ENCODE measurements at regions not wholly inside any gene's neighbourhood (a gene's known extent, or its start where the extent isn't known, plus 50 kb on each side); places are given as distances from the start of the nearest gene placed in this dataset.
A peak's percentile ranks its signal among the peaks of the same experiment; 100 is the strongest.

DNA sequence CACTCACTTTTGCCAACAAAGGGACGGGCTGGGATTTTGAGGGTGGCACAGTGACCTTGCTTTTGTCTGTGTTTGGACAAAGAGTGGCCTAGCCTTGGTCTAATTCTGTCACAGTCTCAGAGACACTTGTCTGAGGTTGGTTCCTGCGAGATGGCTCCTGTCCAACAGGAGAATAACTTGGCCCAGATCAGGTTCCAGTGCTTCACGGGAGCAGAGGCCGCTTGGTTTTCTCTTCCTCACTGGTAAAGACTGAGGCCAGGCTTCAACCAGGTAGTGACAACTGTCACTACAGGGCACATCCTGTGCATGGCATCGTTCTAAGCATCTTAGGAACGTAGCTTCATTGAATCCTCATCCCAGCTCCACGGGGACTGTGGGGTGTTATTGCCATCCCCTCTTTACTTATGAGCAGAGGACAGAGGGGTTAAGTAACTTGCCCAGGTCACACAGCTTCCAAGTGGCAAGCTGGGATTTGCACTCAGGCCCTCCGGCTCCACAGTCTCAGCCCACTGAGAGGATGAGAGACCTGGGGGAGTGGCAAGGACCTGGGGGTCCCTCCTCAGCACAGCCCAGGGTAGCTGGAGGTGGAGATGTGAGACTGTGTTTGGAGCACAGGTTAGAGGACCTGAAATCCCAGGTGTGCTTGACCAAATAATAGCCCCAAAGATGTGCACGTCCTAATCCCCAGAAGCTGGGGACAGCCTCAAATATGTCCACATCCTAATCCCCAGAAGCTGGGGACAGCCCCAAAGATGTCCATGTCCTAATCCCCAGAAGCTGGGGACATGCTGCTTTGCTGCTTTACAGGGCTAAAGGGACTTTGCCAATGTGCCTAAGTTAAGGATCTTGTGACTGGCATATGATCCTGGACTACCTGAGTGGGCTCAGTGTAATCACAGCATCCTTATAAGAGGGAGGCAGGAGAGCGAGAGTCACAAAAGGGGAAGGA, 179.2 kb upstream of the RTL1 start:
- TF ChIP-seq, protein P1, sequence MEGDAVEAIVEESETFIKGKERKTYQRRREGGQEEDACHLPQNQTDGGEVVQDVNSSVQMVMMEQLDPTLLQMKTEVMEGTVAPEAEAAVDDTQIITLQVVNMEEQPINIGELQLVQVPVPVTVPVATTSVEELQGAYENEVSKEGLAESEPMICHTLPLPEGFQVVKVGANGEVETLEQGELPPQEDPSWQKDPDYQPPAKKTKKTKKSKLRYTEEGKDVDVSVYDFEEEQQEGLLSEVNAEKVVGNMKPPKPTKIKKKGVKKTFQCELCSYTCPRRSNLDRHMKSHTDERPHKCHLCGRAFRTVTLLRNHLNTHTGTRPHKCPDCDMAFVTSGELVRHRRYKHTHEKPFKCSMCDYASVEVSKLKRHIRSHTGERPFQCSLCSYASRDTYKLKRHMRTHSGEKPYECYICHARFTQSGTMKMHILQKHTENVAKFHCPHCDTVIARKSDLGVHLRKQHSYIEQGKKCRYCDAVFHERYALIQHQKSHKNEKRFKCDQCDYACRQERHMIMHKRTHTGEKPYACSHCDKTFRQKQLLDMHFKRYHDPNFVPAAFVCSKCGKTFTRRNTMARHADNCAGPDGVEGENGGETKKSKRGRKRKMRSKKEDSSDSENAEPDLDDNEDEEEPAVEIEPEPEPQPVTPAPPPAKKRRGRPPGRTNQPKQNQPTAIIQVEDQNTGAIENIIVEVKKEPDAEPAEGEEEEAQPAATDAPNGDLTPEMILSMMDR (IDR thresholded peaks at IDR 0.05): no peak
- Histone ChIP-seq H3K27me3 (peaks cover 0 to 3% of the 10 kb centered on the region in 2 donors), H3K36me3 (no peaks in the 10 kb centered on the region), H3K4me3 (no peak overlapping the region), H3K27ac (no peak overlapping the region), H3K9me3 (peaks cover 0 to 8% of the 10 kb centered on the region in 2 donors), H3K4me1 (peaks cover 0 to 2% of the 10 kb centered on the region in 2 donors)
- DNase-seq (ENCODE audit: low spot score): peak; percentile 16

DNA sequence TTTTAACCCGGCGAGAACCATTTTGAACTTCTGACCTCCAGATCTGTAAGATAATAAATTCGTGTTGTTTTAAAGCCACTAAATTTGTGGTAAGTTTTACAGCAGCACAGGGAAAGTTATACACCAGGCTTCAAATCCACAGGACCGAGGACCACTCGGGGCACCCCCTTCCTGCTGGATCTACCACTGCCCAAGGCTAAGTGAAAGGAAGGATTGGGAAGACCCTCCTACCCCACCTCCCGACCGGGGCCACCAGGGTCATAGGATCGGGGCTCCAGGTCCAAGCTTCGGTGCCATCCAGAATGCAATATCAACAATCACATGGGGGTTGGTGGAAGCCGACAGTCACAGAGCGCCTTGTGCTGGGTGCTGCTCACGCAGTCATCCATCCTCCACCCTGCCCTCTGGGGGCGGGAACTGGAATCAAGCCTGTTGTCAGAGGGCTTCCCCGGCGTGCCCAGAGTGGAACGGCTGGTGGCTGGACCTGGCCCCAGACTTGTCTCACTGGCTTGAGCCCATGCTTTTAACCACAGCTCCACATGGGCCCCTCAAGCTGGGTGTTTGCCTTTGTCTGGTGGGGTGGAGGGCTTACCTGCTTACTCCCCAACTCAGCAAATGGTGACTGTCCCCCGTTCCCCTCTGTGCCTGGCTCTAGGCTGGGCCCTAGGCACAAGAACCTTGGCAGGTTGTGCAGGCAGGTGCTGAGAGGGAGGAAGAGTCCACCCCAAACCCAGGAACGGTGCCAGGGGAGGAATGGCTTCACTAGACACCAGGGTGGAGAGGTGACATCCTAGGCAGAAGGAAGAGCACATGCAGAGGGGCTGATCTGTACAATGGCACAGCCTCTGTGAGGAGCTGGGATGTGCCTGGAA, 180.3 kb upstream of the RTL1 start:
- Histone ChIP-seq H3K27ac (no peak overlapping the region), H3K4me1 (no peaks in the 10 kb centered on the region), H3K36me3 (no peaks in the 10 kb centered on the region), H3K27me3 (no peaks in the 10 kb centered on the region), H3K4me3 (no peak overlapping the region), H3K9me3 (peaks cover 0 to 8% of the 10 kb centered on the region in 2 donors)
- TF ChIP-seq, protein P1 (IDR thresholded peaks at IDR 0.05): no peak
- peak; percentile 50 for DNase-seq (ENCODE audit: low spot score)

DNA sequence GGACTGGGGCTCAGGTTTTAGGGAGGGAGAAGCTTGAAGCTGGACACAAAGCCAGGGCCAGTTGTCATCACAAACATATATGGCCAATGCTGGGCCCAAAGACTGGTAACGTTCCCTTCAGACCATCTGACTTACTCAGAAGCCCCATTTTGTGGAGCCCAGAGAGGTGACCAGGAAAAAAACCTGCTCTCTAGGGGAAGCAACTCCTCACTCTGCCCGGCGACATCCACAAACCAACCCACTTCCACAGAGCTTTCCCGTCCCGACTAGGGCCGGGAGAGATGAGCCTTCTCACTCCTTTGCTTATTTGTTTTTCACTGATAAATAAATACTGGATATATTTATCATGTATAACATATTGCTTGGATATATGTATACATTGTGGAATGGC, 180.9 kb upstream of the RTL1 start:
- peaks cover 0 to 8% of the 10 kb centered on the region in 2 donors for H3K9me3 ChIP-seq
- no peaks in the 10 kb centered on the region for H3K27me3 ChIP-seq
- no peaks in the 10 kb centered on the region for H3K36me3 ChIP-seq
- TF ChIP-seq, protein P1 (IDR thresholded peaks at IDR 0.05): no peak
- H3K4me3 ChIP-seq: no peak overlapping the region
- H3K4me1 ChIP-seq: no peaks in the 10 kb centered on the region
- no peak overlapping the region for H3K27ac ChIP-seq
- peak; percentile 43 for DNase-seq (ENCODE audit: low spot score)

DNA sequence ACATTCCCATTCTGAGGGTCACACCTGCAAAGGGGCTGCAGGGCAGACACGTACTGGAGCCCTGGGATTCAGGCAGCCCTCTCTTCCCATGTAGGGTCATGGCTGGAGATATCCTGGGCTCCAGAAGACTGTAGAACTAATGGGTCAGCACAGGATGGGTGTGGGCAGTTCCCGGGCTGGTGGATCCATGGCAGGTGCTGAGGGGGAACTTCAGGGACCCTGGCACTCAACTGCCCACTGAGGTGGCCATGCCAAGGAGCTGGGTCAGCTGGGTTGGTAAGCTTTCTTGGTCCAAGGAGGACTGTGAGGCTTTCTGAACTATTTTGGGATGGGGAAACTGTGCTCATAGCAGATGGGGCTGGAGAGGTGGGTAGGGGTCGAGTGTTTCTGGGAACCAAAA, 183.4 kb upstream of the RTL1 start:
- no peak overlapping the region for H3K27ac ChIP-seq
- H3K4me1 ChIP-seq: no peaks in the 10 kb centered on the region
- no peaks in the 10 kb centered on the region for H3K9me3 ChIP-seq
- H3K36me3 ChIP-seq: no peaks in the 10 kb centered on the region
- no peaks in the 10 kb centered on the region for H3K27me3 ChIP-seq
- no peak overlapping the region for H3K4me3 ChIP-seq
- TF ChIP-seq, protein P1 (IDR thresholded peaks at IDR 0.05): no peak
- DNase-seq (ENCODE audit: low spot score): no peak

DNA sequence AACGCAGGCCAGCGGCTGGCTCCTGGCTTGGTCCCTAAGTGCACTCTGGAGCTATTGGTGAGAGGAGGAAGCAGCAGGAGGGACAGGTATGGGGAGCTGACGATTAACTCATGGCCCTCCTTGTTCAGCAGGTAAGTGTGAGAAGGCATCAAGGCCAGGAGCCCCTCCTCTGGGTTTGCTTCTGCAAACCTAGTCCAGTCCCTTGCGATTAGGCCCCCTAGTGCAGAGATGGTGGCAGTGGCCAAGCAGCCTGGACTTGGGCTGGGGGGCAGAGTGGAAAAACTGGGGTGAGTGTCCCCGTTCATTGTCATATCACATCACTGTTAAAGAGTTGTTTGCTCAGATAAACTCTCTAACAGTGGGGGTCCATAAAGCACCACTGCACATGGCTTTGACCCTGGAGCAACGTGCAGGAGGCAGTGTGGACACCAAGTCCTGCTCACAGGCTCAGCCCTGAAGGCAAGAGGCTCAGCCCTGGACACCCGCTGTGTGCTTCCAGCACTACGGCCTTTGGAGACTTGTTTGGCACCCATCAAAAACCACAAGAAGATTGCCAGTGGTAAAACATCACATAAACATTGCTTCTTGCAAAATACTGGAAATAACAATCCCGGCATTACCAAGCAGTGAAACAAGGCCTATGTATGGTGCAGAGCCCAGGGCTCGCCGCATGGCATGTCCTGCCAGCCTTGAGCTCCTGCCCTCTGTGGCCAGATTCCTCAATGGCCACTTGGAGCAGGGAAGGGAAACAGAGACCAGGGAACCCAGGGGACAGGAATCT, 184.3 kb upstream of the RTL1 start:
- DNase-seq (ENCODE audit: low spot score): peak; percentile 48
- no peaks in the 10 kb centered on the region for H3K4me1 ChIP-seq
- no peak overlapping the region for H3K4me3 ChIP-seq
- no peaks in the 10 kb centered on the region for H3K36me3 ChIP-seq
- H3K9me3 ChIP-seq: no peaks in the 10 kb centered on the region
- H3K27ac ChIP-seq: no peak overlapping the region
- H3K27me3 ChIP-seq: no peaks in the 10 kb centered on the region
- TF ChIP-seq, protein P1 (IDR thresholded peaks at IDR 0.05): no peak

Data from right atrium auricular region (tissue), 2 donors.